NOMO-1 (cell line): ENCODE measurements at regions not wholly inside any gene's neighbourhood (a gene's known extent, or its start where the extent isn't known, plus 50 kb on each side); places are given as distances from the start of the nearest gene placed in this dataset.
"Not testable (repeated sequence)": the region's sequence is repeated elsewhere in the genome, so short reads cannot be mapped to it uniquely, and the experiment has no call there.

Experiments used
- DNase-seq, 2 experiments: peaks; one replicate each; lab custom pipeline; 2025; ENCODE audit not compliant: unreplicated experiment in 2 of 2; lab: John Stamatoyannopoulos, UW

DNA sequence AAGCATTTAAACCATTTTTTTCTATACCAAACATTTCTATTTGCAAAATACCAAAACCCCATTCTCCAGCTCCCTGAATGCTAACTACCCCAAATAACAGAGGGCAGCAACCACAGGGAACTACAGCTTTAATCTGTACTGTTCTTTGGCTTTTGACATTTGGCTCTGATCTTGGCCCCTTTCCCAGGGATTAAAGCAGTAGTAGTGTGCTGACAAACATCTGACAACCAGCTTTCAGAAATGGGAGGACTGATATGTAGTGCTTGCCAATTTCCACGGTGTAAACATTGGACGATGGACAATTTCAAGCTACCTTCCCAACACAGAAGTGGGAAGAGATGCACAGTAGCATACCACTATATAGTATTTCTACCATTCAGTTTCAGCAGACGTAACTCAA lies 88.4 kb upstream of the TEAD1 start:
- no peak for DNase-seq

DNA sequence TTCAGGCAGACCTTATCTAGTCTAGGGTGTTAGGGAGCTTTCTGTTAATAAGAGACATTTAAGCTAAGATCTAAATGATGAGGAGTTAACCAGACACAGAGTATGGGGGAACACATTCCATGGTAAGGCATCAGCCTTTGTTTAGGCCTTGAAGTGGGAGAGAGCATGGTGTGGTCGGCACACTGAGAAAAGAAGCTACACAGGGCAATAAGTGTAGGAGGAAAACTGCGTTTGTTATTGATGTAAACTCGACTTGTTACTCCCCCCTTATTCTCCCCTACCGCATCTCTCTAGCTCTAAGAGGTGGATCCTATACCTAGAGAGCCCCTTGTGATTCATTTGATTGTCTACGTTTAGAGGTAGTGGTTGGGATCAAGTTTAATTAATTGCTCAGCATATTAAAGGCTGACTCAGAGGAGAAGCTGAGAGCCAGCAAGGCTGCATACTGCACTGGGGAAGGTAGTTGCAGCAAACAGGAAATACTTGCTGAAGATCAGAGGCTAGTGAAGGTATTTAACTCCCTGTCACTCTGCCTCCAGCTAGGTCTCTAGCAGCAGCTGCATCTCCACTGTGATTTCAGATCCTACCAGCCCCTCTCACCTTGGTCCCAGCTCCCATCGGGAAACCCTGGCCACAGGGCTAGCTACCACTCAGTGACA lies 86.8 kb upstream of the TEAD1 start:
- no peak for DNase-seq

DNA sequence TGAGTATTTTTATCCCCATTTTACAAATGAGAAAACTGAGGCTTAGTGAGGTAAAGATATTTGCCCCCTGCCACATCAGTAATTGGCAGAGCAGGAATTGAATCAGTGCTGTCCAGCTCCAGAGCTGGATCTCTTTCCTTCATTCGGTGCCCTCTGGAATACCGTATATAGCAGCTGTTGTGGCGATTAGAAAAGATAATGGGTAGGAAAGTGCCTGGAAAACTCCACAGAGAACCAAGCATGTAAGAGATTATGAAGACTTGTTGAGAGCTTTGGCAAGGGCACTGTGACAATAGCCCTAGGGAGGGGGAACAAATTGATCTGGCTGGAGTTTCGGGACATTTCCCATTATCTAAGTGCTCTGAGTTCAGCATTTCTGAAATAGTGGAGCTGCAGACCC lies 82.5 kb upstream of the TEAD1 start:
- no peak for DNase-seq

DNA sequence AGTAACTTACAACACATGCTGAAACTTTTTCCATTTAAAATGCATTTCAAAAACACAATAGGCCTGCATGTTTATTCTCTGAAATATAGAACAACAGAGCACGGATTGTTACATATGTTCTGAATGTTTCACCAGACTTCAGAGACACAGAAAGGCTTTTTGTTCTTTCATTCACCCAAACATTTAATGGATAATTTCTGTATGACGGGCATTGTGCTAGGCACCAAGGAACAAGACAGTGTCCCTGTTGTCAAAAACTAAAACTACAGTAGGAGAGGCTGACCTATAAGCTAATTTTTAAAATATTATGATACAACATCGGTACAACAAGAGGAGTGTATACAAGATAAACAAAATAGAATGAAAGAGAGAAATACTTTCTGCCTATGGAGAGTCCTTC lies 81.9 kb upstream of the TEAD1 start:
- no peak for DNase-seq

DNA sequence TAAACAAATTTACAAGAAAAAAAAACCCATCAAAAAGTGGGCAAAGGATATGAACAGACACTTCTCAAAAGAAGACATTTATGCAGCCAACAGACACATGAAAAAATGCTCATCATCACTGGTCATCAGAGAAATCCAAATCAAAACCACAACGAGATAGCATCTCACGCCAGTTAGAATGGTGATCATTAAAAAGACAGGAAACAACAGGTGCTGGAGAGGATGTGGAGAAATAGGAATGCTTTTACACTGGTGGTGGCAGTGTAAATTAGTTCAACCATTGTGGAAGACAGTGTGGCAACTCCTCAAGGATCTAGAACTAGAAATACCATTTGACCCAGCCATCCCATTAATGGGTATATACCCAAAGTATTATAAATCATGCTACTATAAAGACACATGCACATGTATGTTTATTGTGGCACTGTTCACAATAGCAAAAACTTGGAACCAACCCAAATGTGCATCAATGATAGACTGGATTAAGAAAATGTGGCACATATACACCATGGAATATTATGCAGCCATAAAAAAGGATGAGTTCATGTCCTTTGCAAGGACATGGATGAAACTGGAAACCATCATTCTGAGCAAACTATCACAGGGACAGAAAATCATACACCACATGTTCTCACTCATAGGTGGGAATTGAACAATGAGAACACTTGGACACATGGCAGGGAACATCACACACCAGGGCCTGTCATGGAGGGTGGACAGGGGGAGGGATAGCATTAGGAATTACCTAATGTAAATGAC lies 79.0 kb upstream of the TEAD1 start:
- DNase-seq = not testable (repeated sequence)

- DNase-seq = no peak
Measured at GRCh38 chr11:12598330-12599256, 75.6 kb upstream of the TEAD1 start.

DNA sequence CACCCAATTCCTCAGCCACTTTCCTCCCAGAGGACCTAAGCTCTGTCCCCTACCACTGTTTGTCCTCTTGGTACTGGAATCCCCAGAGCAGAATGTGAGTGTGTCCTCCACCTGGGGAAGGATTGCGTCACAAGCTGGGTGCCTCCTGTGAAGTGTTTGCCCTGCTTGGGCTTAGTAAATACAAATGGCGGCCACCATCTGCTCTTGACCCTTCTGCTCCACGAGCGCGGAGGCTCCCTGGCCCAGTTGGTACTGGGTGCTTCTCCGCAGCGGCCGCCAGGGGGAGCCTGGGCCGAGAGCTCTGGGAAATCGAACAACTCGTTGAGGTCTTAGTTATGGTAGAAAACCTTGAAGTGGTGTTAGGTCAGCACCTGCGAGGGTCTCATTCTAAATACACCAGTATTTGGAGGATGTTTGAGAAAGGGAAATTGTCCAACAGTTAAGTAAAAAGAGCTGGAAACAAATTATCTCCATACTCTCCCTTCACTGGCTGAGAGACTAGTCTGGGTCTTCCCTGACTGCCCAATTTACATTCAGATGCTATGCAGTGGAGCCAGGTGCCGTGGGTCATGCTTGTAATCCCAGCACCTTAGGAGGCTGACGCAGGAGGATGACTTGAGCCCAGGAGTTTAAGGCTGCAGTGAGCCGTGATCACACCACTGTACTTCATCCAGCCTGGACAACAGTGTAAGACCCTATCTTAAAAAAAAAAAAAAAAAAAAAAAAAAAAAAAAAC lies 74.6 kb upstream of the TEAD1 start:
- peak; percentile 7 to 32 for DNase-seq

- DNase-seq = no peak
Measured at GRCh38 chr11:12600829-12601228, 73.4 kb upstream of the TEAD1 start.

GRCh38 chr11:12602421-12602820 lies 71.8 kb upstream of the TEAD1 start:
- no peak for DNase-seq

GRCh38 chr11:12603143-12604088 lies 70.8 kb upstream of the TEAD1 start:
- no peak for DNase-seq

- no peak for DNase-seq
Measured at GRCh38 chr11:12604557-12605153, 69.6 kb upstream of the TEAD1 start.

GRCh38 chr11:12606597-12606996 lies 67.6 kb upstream of the TEAD1 start:
- DNase-seq = no peak

GRCh38 chr11:12608678-12609077 lies 65.5 kb upstream of the TEAD1 start:
- not testable (repeated sequence) for DNase-seq

GRCh38 chr11:12611352-12611751 lies 62.9 kb upstream of the TEAD1 start:
- no peak for DNase-seq

DNA sequence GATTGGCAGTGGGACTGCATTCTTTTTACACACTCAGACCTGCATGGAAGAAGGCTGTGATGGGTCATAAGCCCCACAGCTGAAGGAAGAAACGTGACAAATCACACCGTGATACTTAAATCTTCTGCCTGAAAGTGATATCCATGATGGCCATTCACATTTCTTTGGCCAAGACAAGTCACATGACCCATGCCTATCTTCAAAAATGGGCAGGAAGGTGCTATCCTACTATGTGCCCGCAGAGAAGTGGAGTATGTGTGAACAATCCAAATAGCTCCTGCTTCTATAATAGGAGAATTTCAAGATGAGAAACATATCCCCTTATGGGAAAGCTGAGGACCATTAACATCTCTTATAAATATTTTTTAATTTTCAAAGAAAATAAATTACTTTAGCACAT lies 56.6 kb upstream of the TEAD1 start:
- DNase-seq = no peak

DNA sequence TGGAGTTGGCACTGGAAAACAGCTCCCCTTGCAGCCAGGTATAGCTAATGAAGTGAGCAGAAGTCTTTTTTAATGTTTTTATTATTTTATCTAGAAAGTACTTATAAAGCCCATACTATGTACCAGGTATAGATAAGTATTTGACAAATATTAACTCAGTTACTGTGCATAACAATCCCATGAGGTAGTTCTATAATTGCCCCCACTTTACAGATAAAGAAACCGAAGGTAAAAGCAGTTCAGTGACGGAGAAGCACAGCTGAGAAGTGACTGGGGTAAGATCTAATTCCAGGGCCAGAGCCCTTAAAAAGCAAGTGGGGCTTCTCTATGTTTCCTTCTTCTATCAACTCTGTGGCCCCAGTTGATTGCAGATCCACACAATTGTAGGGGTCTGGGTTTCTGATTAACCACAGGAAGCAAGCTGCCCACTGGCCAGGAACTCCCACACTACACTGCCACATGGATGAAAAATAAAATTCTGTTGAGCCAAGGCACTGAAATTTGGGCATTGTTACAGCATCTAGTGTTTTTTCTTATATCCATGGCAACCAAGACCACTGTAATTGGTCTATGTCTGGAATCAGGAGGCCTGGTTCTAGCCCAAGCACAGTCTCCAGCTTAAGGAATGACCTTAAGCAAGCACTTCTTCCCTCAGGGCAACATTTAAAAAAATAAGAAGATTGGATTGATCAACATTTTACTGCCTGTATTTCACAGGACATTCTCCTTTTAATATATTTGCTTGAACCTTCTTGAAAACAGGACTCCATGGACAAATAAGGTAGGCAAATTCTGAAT lies 55.3 kb upstream of the TEAD1 start:
- DNase-seq = no peak

- DNase-seq = no peak
Measured at GRCh38 chr11:12623869-12624268, 50.4 kb upstream of the TEAD1 start.
